ENCODE measurements at regions not wholly inside any gene's neighbourhood (a gene's known extent, or its start where the extent isn't known, plus 50 kb on each side); places are given as distances from the start of the nearest gene placed in this dataset.

GRCh38 chr4:115343171-115343570, 229.8 kb upstream of the NDST4 start:
- TF ChIP-seq POLR2AphosphoS5 (IDR thresholded peaks at IDR 0.05): no peak
- TF ChIP-seq, protein P1, sequence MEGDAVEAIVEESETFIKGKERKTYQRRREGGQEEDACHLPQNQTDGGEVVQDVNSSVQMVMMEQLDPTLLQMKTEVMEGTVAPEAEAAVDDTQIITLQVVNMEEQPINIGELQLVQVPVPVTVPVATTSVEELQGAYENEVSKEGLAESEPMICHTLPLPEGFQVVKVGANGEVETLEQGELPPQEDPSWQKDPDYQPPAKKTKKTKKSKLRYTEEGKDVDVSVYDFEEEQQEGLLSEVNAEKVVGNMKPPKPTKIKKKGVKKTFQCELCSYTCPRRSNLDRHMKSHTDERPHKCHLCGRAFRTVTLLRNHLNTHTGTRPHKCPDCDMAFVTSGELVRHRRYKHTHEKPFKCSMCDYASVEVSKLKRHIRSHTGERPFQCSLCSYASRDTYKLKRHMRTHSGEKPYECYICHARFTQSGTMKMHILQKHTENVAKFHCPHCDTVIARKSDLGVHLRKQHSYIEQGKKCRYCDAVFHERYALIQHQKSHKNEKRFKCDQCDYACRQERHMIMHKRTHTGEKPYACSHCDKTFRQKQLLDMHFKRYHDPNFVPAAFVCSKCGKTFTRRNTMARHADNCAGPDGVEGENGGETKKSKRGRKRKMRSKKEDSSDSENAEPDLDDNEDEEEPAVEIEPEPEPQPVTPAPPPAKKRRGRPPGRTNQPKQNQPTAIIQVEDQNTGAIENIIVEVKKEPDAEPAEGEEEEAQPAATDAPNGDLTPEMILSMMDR (IDR thresholded peaks at IDR 0.05): no peak

All from sigmoid colon (tissue), 4 donors.